ENCODE measurements at regions not wholly inside any gene's neighbourhood (a gene's known extent, or its start where the extent isn't known, plus 50 kb on each side); places are given as distances from the start of the nearest gene placed in this dataset.

GRCh38 chr2:157170299-157170698 is 87.2 kb upstream of the GALNT5 start:
- no peak overlapping the region for H3K4me3 ChIP-seq
- no peaks in the 10 kb centered on the region for H3K36me3 ChIP-seq (replicated peaks in 1 of 2)
- WGBS, 4 donors: 73 to 85% (median 77%) methylated on average over 1 of the region's 1 CpG
- no peak overlapping the region for H3K27ac ChIP-seq
- H3K27me3 ChIP-seq: no peaks in the 10 kb centered on the region
- intact Hi-C loops (cut with DNase I): no loop called here
- DNase-seq: no peak
- TF ChIP-seq CTCF (IDR thresholded peaks at IDR 0.05) (no peak), POLR2A (IDR thresholded peaks at IDR 0.05) (no peak)
- H3K9me3 ChIP-seq (replicated peaks in 1 of 3): no peaks in the 10 kb centered on the region
- no peaks in the 10 kb centered on the region for H3K4me1 ChIP-seq (replicated peaks in 1 of 2)

- Histone ChIP-seq H3K4me1 (replicated peaks in 1 of 2) (no peaks in the 10 kb centered on the region), H3K36me3 (replicated peaks in 1 of 2) (no peaks in the 10 kb centered on the region), H3K9me3 (replicated peaks in 1 of 3) (no peaks in the 10 kb centered on the region), H3K4me3 (no peak overlapping the region), H3K27ac (no peak overlapping the region), H3K27me3 (no peaks in the 10 kb centered on the region)
- TF ChIP-seq POLR2A (IDR thresholded peaks at IDR 0.05) (no peak), CTCF (IDR thresholded peaks at IDR 0.05) (no peak)
- intact Hi-C loops (cut with DNase I): no loop called here
- no peak for DNase-seq
These were observed 85.3 kb upstream of the GALNT5 start for GRCh38 chr2:157172239-157172638.

GRCh38 chr2:157172866-157173578 is 84.5 kb upstream of the GALNT5 start:
- Histone ChIP-seq H3K27me3 (no peaks in the 10 kb centered on the region), H3K4me3 (no peak overlapping the region), H3K27ac (no peak overlapping the region), H3K4me1 (replicated peaks in 1 of 2) (no peaks in the 10 kb centered on the region), H3K36me3 (replicated peaks in 1 of 2) (no peaks in the 10 kb centered on the region), H3K9me3 (replicated peaks in 1 of 3) (no peaks in the 10 kb centered on the region)
- no peak for TF ChIP-seq POLR2A (IDR thresholded peaks at IDR 0.05)
- no peak for TF ChIP-seq CTCF (IDR thresholded peaks at IDR 0.05)
- no peak for DNase-seq
- intact Hi-C loops (cut with DNase I): no loop called here
- 58 to 81% (median 72%) methylated on average over 3 of the region's 3 CpGs for WGBS, 4 donors

- no peak for TF ChIP-seq CTCF (IDR thresholded peaks at IDR 0.05)
- TF ChIP-seq POLR2A (IDR thresholded peaks at IDR 0.05): no peak
- WGBS, 4 donors: 41 to 58% (median 54%) methylated on average over 5 of the region's 5 CpGs
- DNase-seq: no peak
- no peaks in the 10 kb centered on the region for H3K9me3 ChIP-seq (replicated peaks in 1 of 3)
- no peak overlapping the region for H3K4me3 ChIP-seq
- no peaks in the 10 kb centered on the region for H3K27me3 ChIP-seq
- intact Hi-C loops (cut with DNase I): no loop called here
- no peaks in the 10 kb centered on the region for H3K4me1 ChIP-seq (replicated peaks in 1 of 2)
- H3K36me3 ChIP-seq (replicated peaks in 1 of 2): no peaks in the 10 kb centered on the region
- H3K27ac ChIP-seq: peak overlapping the region in 1 of 5 donors; percentile 67
These were observed 83.7 kb upstream of the GALNT5 start for GRCh38 chr2:157173740-157174184.

Measured in adrenal gland (tissue), 9 donors.